ENCODE measurements at regions not wholly inside any gene's neighbourhood (a gene's known extent, or its start where the extent isn't known, plus 50 kb on each side); places are given as distances from the start of the nearest gene placed in this dataset.

GRCh38 chr13:26966701-26967080 is 204.9 kb downstream of the USP12 start:
- no peak for TF ChIP-seq CTCF (IDR thresholded peaks at IDR 0.05; ENCODE audit: control extremely low read depth in 1 of 3, insufficient read depth in 1 of 3, low read depth in 1 of 3, low read length in 3 of 3)
- TF ChIP-seq TBP (IDR thresholded peaks at IDR 0.05; ENCODE audit: low read depth, low read length): no peak
- TF ChIP-seq EZH2 (IDR thresholded peaks at IDR 0.05; ENCODE audit: low read depth, low read length, severe bottlenecking): no peak

Data from H1 (cell line).